ENCODE measurements at regions not wholly inside any gene's neighbourhood (a gene's known extent, or its start where the extent isn't known, plus 50 kb on each side); places are given as distances from the start of the nearest gene placed in this dataset.
A peak's percentile ranks its signal among the peaks of the same experiment; 100 is the strongest.
"Not testable (repeated sequence)": the region's sequence is repeated elsewhere in the genome, so short reads cannot be mapped to it uniquely, and the experiment has no call there.

DNA sequence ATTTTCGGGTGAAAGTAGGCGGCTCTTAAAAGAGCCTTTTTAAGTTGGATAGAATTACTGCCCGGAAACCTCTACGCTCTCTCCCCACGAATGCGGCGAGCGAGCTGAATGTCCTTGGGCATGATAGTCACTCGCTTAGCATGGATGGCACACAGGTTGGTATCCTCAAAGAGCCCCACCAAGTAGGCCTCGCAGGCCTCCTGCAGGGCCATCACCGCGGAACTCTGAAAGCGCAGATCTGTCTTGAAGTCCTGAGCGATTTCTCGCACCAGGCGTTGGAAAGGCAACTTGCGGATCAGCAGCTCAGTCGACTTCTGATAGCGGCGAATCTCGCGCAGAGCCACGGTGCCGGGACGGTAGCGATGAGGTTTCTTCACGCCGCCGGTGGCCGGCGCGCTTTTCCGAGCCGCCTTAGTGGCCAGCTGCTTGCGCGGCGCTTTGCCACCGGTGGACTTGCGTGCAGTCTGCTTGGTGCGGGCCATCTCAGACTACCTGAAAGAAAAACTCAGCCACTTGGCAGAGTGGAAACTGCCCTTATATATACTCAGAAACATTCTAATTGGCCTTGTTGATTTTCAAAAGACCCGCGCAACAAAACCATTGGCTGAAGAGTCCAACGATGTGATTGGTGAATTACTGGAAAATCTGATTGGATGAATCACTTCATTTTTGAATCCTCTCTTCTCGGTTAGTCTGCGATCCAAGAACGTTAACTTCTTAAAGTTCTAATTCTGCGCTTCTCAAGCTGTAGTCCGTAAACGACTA, 93.9 kb upstream of the BTN3A2 start:
- intact Hi-C loops (cut with DNase I), result no loop called here
- DNase-seq (ENCODE audit: low spot score), result peak; percentile 76
- peak; percentile 74 for ATAC-seq

DNA sequence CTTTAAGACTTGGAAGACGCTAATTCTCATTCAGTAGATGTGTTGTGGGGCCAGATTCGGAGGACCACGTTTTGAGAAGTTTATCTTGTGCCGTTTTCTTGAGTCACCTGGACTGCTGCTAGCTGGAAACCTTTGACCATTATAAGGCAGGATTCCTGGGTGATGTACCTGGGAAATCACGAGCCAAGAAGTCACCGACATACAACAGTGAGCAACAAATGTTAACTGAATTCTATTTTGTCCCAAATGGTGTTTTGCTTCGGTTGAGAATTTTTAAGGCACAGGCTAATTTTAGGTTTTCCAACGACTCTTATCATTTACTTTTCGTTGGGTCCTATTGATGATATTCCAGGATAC, 93.4 kb upstream of the BTN3A2 start:
- DNase-seq (ENCODE audit: low spot score) (no peak), ATAC-seq (peak; percentile 1)
- intact Hi-C loops (cut with DNase I), result no loop called here

- DNase-seq (ENCODE audit: low spot score) (peak; percentile 65), ATAC-seq (peak; percentile 43)
- intact Hi-C loops (cut with DNase I), result no loop called here
These were observed 92.8 kb upstream of the BTN3A2 start for GRCh38 chr6:26272171-26272637.

GRCh38 chr6:26273673-26274588, 91.1 kb upstream of the BTN3A2 start:
- DNase-seq (ENCODE audit: low spot score) (no peak), ATAC-seq (no peak)
- intact Hi-C loops (cut with DNase I), result no loop called here

- ATAC-seq (no peak), DNase-seq (ENCODE audit: low spot score) (no peak)
- intact Hi-C loops (cut with DNase I), result no loop called here
These were observed 89.3 kb upstream of the BTN3A2 start for GRCh38 chr6:26275663-26276062.

DNA sequence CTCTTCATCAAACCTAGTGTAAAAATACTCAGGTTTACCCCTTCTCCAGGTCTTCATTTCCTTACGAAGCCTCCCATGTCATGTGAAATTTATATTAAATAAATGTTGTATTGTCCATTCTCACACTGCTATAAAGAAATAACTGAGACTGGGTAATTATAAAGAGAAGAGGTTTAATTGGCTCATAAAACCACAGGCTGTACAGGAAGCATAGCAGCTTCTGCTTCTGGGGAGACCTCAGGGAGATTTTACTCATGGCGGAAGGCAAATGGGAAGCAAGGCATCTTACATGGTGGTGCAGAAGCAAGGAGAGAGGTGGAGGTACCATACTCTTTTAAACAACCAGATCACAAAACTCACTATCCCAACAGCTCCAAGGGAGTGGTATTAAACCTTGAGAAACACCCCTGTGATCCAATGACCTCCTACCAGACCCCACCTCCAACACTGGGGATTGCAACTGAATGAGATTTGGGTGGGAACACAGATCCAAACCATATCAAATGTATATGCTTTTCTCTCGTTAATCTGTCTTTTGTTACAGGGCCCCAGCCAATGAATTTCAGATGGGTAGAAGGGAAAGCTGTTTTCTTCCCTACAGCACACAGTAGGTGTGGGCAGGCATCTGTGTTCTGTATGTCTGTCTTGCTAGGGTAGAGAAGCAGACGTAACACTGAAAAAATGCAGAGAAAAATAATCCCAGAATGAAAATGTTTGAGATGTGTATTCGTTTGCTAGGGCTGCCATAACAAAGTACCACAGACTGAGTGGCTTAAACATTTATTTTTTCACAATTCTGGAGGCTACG, 88.0 kb upstream of the BTN3A2 start:
- no peak for ATAC-seq
- DNase-seq (ENCODE audit: low spot score), result no peak
- intact Hi-C loops (cut with DNase I), result no loop called here

DNA sequence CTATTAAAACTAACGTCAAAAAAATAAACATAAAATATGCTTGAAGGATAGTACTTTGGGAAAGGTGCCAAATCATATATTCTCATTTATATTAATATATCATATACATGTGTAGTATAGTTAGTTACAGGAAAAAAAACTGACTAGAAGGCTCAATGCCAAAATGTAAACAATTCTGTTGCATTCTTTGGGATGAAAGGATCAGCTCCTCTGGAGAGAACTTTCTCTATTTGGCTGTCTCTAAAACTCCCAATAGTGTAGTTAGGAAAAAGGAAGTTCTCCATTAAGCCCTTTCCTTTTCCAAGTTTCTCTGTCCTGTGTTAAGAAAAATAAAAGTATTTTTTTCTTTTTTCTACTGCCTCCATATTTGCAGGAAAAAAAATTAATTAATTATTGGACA, 86.5 kb upstream of the BTN3A2 start:
- no peak for ATAC-seq
- intact Hi-C loops (cut with DNase I), result no loop called here
- no peak for DNase-seq (ENCODE audit: low spot score)

DNA sequence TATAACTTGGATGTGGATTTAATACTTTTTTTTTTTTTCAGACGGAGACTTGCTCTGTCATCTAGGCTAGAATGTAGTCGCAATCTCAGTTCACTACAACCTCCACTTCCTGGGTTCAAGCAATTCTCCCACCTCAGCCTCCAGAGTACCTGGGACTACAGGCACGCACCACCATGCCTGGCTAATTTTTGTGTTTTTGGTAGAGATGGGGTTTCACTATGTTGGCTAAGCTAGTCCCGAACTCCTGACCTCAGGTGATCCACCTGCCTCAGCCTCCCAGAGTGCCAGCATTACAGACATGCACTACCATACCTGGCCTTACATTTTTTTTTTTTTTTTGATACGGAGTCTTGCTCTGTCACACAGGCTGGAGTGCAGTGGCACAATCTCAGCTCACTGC, 85.6 kb upstream of the BTN3A2 start:
- intact Hi-C loops (cut with DNase I); ATAC-seq; DNase-seq (ENCODE audit: low spot score): not testable (repeated sequence)

DNA sequence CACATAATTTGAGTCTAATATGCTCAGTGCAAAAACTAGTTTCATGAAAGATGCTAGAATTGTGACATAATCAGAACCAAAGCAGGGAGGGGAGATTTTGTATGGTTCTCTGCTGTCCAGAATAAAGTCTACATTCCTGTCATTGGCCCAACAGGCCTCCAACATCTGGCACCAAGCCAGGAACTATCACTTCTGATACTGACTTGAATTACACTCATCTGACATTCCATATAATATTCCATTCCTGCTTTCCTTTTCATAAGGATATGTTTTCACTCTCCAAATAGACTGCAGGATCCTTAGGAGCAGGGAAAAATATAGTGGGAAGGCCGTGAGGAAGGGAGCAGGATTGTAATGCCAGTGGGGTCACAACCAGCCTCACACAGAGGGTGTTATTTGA, 84.6 kb upstream of the BTN3A2 start:
- intact Hi-C loops (cut with DNase I), result no loop called here
- DNase-seq (ENCODE audit: low spot score), result no peak
- ATAC-seq, result no peak

DNA sequence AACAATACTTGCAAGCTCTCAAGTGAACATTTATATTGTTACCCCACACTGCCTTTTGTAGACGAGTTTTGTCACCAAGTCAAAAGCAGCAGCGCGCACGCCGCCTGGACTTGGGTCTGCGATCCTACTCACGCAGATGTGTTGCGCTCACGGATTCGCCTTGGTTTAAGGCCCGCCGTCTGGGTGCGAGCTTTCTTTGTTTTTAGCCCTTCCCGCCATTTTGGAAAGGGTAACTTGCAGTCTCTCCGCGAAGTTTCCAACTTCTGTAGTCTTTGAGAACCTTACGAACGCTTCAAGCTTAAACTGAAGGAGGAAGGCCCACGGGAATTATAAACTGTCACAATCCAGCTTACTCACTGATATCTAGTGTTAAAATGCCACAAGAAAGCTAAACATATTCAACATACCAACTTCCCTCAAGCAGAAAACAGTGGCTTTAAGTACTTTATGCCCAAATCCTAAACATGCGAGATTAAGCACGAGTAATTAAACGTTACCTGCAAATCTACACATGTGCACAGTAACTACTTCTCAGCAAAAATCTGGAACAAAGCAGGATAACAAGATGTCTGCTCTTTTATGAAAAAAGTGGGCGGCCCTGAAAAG, 80.4 kb upstream of the BTN3A2 start:
- intact Hi-C loops (cut with DNase I), result no loop called here
- peak; percentile 77 for DNase-seq (ENCODE audit: low spot score)
- peak; percentile 31 for ATAC-seq

DNA sequence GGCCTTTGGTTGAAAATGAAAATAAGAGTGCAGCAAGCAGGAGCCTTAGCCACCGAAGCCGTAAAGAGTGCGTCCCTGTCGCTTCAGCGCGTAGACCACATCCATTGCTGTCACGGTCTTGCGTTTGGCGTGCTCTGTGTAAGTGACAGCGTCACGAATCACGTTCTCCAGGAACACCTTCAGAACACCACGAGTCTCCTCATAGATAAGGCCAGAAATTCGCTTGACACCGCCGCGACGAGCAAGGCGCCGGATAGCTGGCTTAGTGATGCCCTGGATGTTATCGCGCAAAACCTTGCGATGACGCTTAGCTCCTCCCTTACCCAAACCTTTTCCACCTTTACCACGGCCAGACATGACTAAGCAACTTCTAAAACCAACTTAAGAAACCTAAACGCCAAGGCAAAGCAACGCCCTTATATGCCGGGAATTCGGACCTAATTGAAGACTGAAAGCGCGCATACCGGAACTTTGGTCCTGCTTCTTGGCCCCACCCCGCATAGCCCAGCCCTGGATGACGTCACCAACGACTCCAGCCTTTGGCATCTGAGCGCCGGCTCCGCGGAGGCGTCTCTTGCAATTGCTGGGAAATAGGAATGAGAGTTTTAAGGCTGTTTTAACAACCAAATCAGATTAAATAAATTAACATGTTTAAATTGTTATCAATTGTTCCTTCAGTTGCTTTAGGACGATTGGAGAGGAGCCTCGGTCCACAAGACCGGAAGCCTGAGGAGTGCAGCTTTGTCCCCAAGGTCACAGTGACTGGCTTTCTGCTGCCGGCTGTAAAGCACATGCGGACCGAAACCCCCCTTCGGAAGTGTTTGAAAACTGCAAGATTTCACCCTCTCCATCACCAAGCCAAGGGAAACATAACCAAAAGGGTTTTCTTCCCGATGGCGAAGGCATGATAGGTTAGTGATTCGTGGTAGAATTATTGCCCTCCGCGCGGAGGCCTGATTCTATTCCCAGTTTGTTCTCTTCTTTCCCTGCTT, 79.6 kb upstream of the BTN3A2 start:
- peak; percentile 99 for DNase-seq (ENCODE audit: low spot score)
- peak; percentile 97 for ATAC-seq
- intact Hi-C loops (cut with DNase I), result no loop called here

GRCh38 chr6:26286168-26286877, 78.7 kb upstream of the BTN3A2 start:
- intact Hi-C loops (cut with DNase I), result no loop called here
- DNase-seq (ENCODE audit: low spot score) (peak; percentile 85), ATAC-seq (peak; percentile 83)

- DNase-seq (ENCODE audit: low spot score), result no peak
- no peak for ATAC-seq
- intact Hi-C loops (cut with DNase I), result no loop called here
These were observed 76.8 kb upstream of the BTN3A2 start for GRCh38 chr6:26288155-26288554.

GRCh38 chr6:26290941-26291340, 74.1 kb upstream of the BTN3A2 start:
- intact Hi-C loops (cut with DNase I), result no loop called here
- no peak for ATAC-seq
- DNase-seq (ENCODE audit: low spot score), result no peak

DNA sequence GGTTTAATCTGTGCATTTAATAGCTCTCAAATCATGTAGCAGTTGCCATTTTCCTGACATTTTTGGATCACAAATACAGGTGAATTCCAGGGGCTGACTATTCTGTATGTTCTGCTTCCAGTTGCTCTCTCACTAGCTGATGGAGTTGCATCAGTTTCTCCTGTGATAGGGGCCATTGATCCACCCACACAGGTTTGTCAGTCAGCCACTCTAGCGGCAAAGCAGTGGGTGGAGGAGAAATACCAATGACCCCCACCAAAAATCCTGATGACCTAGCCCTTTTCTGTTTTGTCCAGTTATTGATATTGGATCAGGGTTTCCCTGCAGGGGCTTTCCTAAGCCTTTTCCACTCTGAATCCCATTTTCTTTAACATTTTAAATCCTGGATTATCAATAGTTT, 72.3 kb upstream of the BTN3A2 start:
- intact Hi-C loops (cut with DNase I), result no loop called here
- DNase-seq (ENCODE audit: low spot score) (no peak), ATAC-seq (no peak)

GRCh38 chr6:26294302-26294701, 70.7 kb upstream of the BTN3A2 start:
- no peak for ATAC-seq
- no peak for DNase-seq (ENCODE audit: low spot score)
- intact Hi-C loops (cut with DNase I), result no loop called here

All from sciatic nerve (tissue), 2 donors.